ENCODE measurements at regions not wholly inside any gene's neighbourhood (a gene's known extent, or its start where the extent isn't known, plus 50 kb on each side); places are given as distances from the start of the nearest gene placed in this dataset.
A peak's percentile ranks its signal among the peaks of the same experiment; 100 is the strongest.

DNA sequence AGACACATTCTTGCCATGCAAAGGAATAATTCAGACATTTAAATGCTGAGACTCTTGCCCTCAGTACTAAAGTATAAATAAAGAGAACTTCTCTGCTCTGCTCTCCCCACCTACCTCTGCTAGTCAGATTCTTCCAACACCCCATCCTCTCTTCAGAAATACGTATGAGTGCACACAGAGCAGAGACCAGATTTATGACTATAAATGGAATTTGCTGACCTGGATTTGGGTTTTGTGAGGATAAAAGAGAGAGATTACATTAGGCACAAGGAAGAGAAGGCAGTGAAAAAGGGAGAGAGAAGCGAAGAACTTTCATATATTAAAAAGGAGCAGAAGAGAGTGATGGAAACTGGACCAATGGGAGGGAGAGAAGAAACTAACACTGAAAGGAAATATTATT lies 87.6 kb upstream of the EXOC1L start:
- Histone ChIP-seq H3K27me3 (replicated peaks) (no peaks in the 10 kb centered on the region), H3K4me3 (ENCODE audit: low read depth, low read length) (no peak overlapping the region), H3K27ac (no peak overlapping the region), H3K36me3 (replicated peaks) (no peaks in the 10 kb centered on the region)
- DNase-seq = no peak
- in situ Hi-C loops (cut with HindIII; ENCODE audit: low pct_ligation_motif_present, low sequenced_read_pairs) = no loop called here
- TF ChIP-seq, protein P1, sequence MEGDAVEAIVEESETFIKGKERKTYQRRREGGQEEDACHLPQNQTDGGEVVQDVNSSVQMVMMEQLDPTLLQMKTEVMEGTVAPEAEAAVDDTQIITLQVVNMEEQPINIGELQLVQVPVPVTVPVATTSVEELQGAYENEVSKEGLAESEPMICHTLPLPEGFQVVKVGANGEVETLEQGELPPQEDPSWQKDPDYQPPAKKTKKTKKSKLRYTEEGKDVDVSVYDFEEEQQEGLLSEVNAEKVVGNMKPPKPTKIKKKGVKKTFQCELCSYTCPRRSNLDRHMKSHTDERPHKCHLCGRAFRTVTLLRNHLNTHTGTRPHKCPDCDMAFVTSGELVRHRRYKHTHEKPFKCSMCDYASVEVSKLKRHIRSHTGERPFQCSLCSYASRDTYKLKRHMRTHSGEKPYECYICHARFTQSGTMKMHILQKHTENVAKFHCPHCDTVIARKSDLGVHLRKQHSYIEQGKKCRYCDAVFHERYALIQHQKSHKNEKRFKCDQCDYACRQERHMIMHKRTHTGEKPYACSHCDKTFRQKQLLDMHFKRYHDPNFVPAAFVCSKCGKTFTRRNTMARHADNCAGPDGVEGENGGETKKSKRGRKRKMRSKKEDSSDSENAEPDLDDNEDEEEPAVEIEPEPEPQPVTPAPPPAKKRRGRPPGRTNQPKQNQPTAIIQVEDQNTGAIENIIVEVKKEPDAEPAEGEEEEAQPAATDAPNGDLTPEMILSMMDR (IDR thresholded peaks at IDR 0.05; ENCODE audit: low read depth, low read length, missing control alignments) = no peak

GRCh38 chr4:55732864-55733263 lies 86.7 kb upstream of the EXOC1L start:
- Histone ChIP-seq H3K27ac (no peak overlapping the region), H3K4me3 (ENCODE audit: low read depth, low read length) (no peak overlapping the region), H3K36me3 (replicated peaks) (no peaks in the 10 kb centered on the region), H3K27me3 (replicated peaks) (no peaks in the 10 kb centered on the region)
- no peak for DNase-seq
- TF ChIP-seq, protein P1 (IDR thresholded peaks at IDR 0.05; ENCODE audit: low read depth, low read length, missing control alignments) = no peak
- in situ Hi-C loops (cut with HindIII; ENCODE audit: low pct_ligation_motif_present, low sequenced_read_pairs) = no loop called here

GRCh38 chr4:55733932-55734331 lies 85.7 kb upstream of the EXOC1L start:
- TF ChIP-seq, protein P1 (IDR thresholded peaks at IDR 0.05; ENCODE audit: low read depth, low read length, missing control alignments) = no peak
- Histone ChIP-seq H3K4me3 (ENCODE audit: low read depth, low read length) (no peak overlapping the region), H3K27me3 (replicated peaks) (no peaks in the 10 kb centered on the region), H3K27ac (no peak overlapping the region), H3K36me3 (replicated peaks) (no peaks in the 10 kb centered on the region)
- DNase-seq = peak; percentile 51
- in situ Hi-C loops (cut with HindIII; ENCODE audit: low pct_ligation_motif_present, low sequenced_read_pairs) = no loop called here

DNA sequence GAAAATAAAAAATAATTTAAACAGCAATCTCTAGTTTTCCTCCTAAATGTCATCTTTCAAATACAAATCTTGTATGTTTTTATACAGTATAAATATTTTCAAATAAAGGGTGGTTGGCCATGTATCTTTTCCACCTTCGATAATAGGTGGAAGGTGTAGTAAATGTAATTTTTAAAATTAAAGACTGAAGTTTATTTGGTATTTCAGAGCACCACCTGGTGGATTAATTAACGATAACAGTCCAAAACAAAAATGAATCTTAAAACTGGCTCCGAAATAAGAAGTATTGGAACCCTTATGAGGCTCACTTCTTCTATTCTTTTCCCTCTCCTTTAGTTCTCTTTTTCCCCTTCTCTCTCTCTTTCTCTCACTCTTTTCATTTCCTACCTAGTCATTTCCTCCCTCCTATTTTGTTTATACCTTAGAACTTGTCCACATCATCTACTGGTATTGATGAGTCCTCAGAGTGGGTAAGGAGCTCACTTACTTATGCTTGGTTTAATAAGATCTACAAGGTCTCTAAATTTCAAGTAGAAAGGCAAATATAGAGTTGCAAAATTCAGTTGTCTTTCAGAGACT lies 82.9 kb upstream of the EXOC1L start:
- Histone ChIP-seq H3K27me3 (replicated peaks) (no peaks in the 10 kb centered on the region), H3K4me3 (ENCODE audit: low read depth, low read length) (no peak overlapping the region), H3K27ac (no peak overlapping the region), H3K36me3 (replicated peaks) (no peaks in the 10 kb centered on the region)
- in situ Hi-C loops (cut with HindIII; ENCODE audit: low pct_ligation_motif_present, low sequenced_read_pairs) = no loop called here
- TF ChIP-seq, protein P1 (IDR thresholded peaks at IDR 0.05; ENCODE audit: low read depth, low read length, missing control alignments) = no peak
- no peak for DNase-seq

DNA sequence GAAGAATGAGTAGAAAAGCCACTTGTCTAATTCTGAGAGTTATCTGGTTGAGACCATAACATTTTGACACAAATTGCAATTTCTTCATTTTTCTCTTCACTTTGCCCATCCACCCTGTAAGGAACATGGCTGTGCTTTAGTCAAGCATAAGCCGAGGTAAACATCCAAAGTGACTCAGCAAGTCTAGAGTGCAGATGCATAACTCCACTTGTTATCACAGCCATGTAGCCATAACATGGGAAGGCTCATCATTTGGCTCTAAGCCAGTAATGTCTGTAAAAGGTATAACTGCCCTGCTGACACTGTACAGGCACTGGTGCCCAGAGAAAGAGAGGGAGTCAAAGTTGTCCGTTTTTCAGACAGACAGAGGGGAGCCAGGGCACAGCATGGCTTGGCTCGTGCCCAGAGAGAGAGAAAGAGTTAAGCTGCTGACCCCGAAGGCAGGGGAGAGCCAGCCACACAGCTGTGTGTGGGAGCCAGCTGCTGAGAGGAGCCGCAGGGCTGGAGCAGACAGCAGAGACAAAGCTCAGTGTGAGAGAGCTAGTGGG lies 76.9 kb upstream of the EXOC1L start:
- Histone ChIP-seq H3K27ac (peak overlapping the region; percentile 73), H3K36me3 (replicated peaks) (no peaks in the 10 kb centered on the region), H3K4me3 (ENCODE audit: low read depth, low read length) (no peak overlapping the region), H3K27me3 (replicated peaks) (no peaks in the 10 kb centered on the region)
- TF ChIP-seq, protein P1 (IDR thresholded peaks at IDR 0.05; ENCODE audit: low read depth, low read length, missing control alignments) = no peak
- DNase-seq = peak; percentile 84
- in situ Hi-C loops (cut with HindIII; ENCODE audit: low pct_ligation_motif_present, low sequenced_read_pairs) = no loop called here

DNA sequence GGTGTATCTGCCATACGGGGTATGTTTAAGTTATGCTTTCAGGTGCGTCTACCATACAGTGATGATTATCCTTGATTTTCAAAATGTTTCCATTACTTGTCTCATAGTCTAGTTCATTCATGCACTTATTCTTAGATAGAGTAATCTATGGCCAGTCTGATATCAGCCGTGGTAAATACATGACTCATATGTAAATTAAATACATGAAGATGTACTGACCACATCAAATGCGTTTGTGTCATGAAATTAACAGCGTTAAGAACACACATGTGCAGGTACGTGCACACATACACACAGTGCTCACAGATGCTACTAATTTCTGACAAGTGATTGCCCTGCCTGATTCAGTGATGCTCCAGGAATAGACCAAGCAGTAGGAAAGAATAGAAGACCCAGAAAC lies 75.2 kb upstream of the EXOC1L start:
- TF ChIP-seq, protein P1 (IDR thresholded peaks at IDR 0.05; ENCODE audit: low read depth, low read length, missing control alignments) = no peak
- in situ Hi-C loops (cut with HindIII; ENCODE audit: low pct_ligation_motif_present, low sequenced_read_pairs) = no loop called here
- H3K4me3 ChIP-seq (ENCODE audit: low read depth, low read length) = no peak overlapping the region
- DNase-seq = no peak
- H3K27me3 ChIP-seq (replicated peaks) = no peaks in the 10 kb centered on the region
- no peak overlapping the region for H3K27ac ChIP-seq
- H3K36me3 ChIP-seq (replicated peaks) = no peaks in the 10 kb centered on the region

Measured in brain microvascular endothelial cell (primary cell).